Coronary artery (tissue), 2 donors: ENCODE measurements at regions not wholly inside any gene's neighbourhood (a gene's known extent, or its start where the extent isn't known, plus 50 kb on each side); places are given as distances from the start of the nearest gene placed in this dataset.
"Not testable (repeated sequence)": the region's sequence is repeated elsewhere in the genome, so short reads cannot be mapped to it uniquely, and the experiment has no call there.

Experiments used
- DNase-seq: peaks from one replicate; pipeline ENCODE4 v3.0.0-alpha.2; 2017; ENCODE audit warnings: low spot score
- H3K27ac ChIP-seq, 2 donors: fragments of 200-600 bp; sonication (generic); one replicate each; pipeline ENCODE4 v1.5.1; 2016 to 2019
- H3K4me3 ChIP-seq: fragments of 200-600 bp; sonication (generic); 2 replicates; pipeline ENCODE4 v1.5.1; 2016; ENCODE audit warnings: mild to moderate bottlenecking, moderate library complexity
- TF ChIP-seq, protein P1 (sequence below): fragments of 200-600 bp; sonication (generic); IDR thresholded peaks from one replicate; pipeline ENCODE4 v1.5.1; 2019; ENCODE audit warnings: antibody characterized with exemption

DNA sequence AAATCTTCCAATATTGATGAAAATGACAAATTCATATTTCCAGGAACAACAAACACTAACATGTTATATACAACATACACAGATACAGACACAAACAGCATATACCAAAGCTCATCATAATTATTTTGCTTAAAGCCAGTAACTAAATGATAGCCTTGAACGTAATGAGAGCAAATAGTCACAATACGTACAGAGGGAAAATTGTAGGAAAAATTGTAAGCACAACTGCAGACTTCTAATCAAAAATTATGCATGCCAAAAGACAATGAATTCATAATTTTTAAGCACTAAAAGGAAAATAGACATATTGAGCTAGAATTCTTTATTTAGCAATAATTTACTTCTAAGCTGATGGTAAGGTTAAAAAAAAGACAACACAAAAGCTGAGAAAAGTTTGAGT is 1466.9 kb upstream of the CELF2 start:
- Histone ChIP-seq H3K4me3 (no peak overlapping the region), H3K27ac (no peak overlapping the region)
- DNase-seq = no peak
- TF ChIP-seq, protein P1, sequence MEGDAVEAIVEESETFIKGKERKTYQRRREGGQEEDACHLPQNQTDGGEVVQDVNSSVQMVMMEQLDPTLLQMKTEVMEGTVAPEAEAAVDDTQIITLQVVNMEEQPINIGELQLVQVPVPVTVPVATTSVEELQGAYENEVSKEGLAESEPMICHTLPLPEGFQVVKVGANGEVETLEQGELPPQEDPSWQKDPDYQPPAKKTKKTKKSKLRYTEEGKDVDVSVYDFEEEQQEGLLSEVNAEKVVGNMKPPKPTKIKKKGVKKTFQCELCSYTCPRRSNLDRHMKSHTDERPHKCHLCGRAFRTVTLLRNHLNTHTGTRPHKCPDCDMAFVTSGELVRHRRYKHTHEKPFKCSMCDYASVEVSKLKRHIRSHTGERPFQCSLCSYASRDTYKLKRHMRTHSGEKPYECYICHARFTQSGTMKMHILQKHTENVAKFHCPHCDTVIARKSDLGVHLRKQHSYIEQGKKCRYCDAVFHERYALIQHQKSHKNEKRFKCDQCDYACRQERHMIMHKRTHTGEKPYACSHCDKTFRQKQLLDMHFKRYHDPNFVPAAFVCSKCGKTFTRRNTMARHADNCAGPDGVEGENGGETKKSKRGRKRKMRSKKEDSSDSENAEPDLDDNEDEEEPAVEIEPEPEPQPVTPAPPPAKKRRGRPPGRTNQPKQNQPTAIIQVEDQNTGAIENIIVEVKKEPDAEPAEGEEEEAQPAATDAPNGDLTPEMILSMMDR = no peak

DNA sequence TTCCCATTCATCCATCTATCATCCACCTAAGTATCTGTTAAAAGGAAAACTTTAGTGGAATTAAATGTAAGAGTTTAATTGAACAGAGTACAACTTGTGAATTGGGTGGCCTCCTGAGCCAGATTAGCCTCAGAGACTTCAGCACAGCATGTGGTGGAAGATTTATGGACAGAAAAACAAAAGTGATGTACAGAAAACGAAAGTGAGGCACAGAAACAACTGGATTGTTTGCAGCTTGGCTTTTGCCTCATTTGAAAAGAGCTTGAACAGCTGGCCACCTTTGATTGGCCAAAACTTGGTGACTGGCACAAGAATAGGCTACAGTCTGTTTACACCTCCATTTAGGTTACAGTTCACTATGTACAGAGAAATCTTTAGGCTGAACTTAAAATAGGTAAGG is 1463.4 kb upstream of the CELF2 start:
- TF ChIP-seq, protein P1 = no peak
- no peak for DNase-seq

DNA sequence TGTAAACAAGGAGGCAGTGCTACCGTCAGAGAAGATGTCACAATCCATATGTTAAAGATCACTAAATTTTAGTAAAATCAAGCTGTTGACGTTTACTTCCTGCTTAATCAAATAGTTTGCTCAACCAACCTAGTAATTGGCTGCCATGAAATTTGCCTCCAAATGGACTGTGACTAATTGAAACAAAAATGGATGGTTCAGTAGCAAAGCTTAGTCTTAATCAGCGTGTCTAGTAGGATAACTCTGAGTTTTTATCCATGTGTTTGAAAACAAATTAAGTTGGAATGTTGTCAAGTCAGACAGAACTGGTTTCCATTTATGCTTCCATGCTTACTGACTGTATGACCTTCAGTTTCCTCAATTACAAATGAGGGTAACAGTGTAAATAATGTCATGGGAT is 1456.7 kb upstream of the CELF2 start:
- DNase-seq = no peak
- TF ChIP-seq, protein P1 = no peak
- H3K4me3 ChIP-seq = no peak overlapping the region

More for the DNA sequence above, 1463.4 kb upstream of the CELF2 start:
- no peak overlapping the region for H3K4me3 ChIP-seq
- H3K27ac ChIP-seq = no peak overlapping the region

DNA sequence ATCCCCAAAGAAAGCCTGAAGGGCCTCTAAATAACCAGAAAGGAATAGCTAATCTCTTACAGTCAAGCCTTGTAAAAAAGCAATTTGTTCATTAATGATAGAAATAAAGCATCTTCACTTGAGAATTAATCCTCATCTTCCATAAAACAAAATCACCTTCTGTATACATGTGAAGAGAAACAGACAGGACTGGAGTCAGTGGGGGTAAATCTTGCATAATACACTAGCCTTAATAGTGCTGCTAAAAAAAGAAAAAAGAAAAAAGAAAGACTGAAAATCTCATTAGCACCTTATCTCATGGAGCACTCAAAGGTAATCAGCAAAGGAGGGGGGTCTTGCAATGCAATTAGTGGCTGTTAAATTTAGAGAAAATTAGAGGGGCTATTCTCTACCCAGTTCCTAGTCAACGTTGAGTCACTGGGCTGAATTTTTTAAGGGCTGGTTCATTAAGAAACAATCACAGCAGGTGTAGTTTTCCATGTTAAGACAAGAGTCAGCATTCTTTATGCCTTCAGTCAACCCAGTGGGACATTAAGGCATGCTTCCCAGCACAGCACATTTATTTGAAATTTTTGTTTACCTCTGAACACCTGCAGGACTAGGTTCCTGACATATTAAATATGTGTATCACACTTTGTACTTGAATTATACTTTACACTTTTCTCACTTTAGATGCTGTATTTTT is 1455.7 kb upstream of the CELF2 start:
- Histone ChIP-seq H3K4me3 (no peak overlapping the region), H3K27ac (no peak overlapping the region)
- DNase-seq = no peak
- TF ChIP-seq, protein P1 = no peak

More for the DNA sequence above, 1456.7 kb upstream of the CELF2 start:
- no peak overlapping the region for H3K27ac ChIP-seq

DNA sequence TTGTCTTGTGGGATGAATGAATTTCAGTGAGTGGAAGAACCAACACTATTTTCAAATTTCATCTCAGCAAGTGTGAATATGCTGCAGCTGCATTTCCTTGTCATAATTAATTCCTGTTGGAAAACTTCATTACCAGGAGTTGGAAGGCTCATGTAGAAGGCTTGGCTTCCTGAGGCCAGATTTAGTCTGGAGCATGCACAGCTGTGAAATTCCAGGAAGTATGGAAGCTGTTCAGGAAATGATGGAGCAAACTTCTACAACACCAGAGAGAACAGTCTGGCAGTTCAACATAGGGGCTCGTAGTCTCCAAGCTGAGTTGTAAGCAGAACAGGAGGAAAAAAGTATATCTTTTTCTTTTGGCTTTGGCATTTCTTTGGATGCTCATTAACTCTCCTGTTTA is 1439.9 kb upstream of the CELF2 start:
- no peak for DNase-seq
- no peak overlapping the region for H3K27ac ChIP-seq
- TF ChIP-seq, protein P1 = no peak
- H3K4me3 ChIP-seq = no peak overlapping the region

DNA sequence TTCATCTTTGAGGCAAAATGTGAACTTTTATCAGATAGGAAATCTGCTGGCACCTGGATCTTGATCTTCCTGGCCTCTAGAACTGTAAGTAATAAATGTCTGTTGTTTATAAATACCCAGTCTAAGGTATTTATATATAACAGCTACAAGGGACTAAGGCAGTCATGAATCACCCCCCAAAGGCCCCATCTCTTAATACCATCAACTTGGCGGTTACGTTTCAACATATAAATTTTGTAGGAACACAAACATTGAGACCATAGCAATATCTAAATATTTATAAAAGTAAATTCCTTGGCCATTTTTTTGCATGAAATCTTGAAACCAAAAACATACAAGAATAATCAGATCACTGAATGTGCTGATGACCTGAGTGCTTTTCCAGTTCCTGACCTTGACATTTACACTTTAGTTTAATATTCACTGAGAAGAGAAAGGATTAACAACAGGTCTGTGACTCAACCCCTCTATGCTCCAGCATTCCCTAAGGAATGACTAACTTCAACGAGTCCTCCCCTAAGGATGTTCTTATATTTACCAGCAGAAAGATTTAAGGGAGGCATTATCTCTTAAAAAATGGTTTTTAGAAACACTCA is 1438.5 kb upstream of the CELF2 start:
- TF ChIP-seq, protein P1 = no peak
- DNase-seq = no peak
- Histone ChIP-seq H3K27ac (no peak overlapping the region), H3K4me3 (no peak overlapping the region)

DNA sequence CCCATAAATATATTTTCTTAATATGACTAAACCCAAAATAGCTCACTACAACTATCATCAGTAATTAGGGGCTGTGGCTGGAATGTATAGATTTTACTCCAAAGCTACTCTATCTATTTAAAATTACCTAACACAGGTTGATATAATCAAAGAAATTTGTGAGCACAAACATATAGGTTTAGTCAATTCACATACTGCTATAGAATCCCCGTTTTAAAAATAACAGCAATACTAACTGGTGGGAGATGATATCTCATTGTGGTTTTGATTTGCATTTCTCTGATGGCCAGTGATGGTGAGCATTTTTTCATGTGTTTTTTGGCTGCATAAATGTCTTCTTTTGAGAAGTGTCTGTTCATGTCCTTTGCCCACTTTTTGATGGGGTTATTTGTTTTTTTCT is 1434.9 kb upstream of the CELF2 start:
- not testable (repeated sequence) for DNase-seq, H3K27ac ChIP-seq, H3K4me3 ChIP-seq
